NCI-H1694 treated with DMSO at 0.1 percent for 48 hours (cell line): ENCODE measurements at regions not wholly inside any gene's neighbourhood (a gene's known extent, or its start where the extent isn't known, plus 50 kb on each side); places are given as distances from the start of the nearest gene placed in this dataset.

Source experiments
- DNase-seq: peaks from one replicate; lab custom pipeline; 2025; lab: John Stamatoyannopoulos, UW

- DNase-seq = no peak
These were observed 123.4 kb upstream of the SLC24A5 start for GRCh38 chr15:47997195-47998080.

- DNase-seq = no peak
These were observed 122.2 kb upstream of the SLC24A5 start for GRCh38 chr15:47998619-47999019.

- DNase-seq = no peak
These were observed 119.3 kb upstream of the SLC24A5 start for GRCh38 chr15:48001393-48002039.

- no peak for DNase-seq
These were observed 118.0 kb upstream of the SLC24A5 start for GRCh38 chr15:48002767-48003166.

- no peak for DNase-seq
These were observed 117.3 kb upstream of the SLC24A5 start for GRCh38 chr15:48003441-48003840.

- no peak for DNase-seq
These were observed 115.7 kb upstream of the SLC24A5 start for GRCh38 chr15:48005077-48005476.

- DNase-seq = no peak
These were observed 114.7 kb upstream of the SLC24A5 start for GRCh38 chr15:48006031-48006511.

GRCh38 chr15:48010316-48010715, 110.5 kb upstream of the SLC24A5 start:
- DNase-seq = no peak

GRCh38 chr15:48012191-48012590, 108.6 kb upstream of the SLC24A5 start:
- no peak for DNase-seq

- no peak for DNase-seq
These were observed 103.9 kb upstream of the SLC24A5 start for GRCh38 chr15:48016865-48017264.

GRCh38 chr15:48017747-48018146, 103.0 kb upstream of the SLC24A5 start:
- no peak for DNase-seq

- no peak for DNase-seq
These were observed 100.6 kb upstream of the SLC24A5 start for GRCh38 chr15:48020166-48020565.

GRCh38 chr15:48021336-48022086, 99.3 kb upstream of the SLC24A5 start:
- no peak for DNase-seq

- DNase-seq = no peak
These were observed 95.7 kb upstream of the SLC24A5 start for GRCh38 chr15:48025118-48025517.

GRCh38 chr15:48028712-48029111, 92.1 kb upstream of the SLC24A5 start:
- DNase-seq = no peak

GRCh38 chr15:48029642-48030041, 91.1 kb upstream of the SLC24A5 start:
- DNase-seq = no peak

GRCh38 chr15:48031466-48031865, 89.3 kb upstream of the SLC24A5 start:
- DNase-seq = no peak

GRCh38 chr15:48031973-48032372, 88.8 kb upstream of the SLC24A5 start:
- DNase-seq = no peak

GRCh38 chr15:48032911-48033310, 87.9 kb upstream of the SLC24A5 start:
- no peak for DNase-seq

- DNase-seq = no peak
These were observed 82.6 kb upstream of the SLC24A5 start for GRCh38 chr15:48038221-48038620.

GRCh38 chr15:48040166-48040817, 80.5 kb upstream of the SLC24A5 start:
- DNase-seq = no peak

GRCh38 chr15:48041454-48041853, 79.3 kb upstream of the SLC24A5 start:
- DNase-seq = no peak
